GM10266 (cell line): ENCODE measurements at regions not wholly inside any gene's neighbourhood (a gene's known extent, or its start where the extent isn't known, plus 50 kb on each side); places are given as distances from the start of the nearest gene placed in this dataset.

Experiments used
- DNase-seq: peaks from one replicate; pipeline ENCODE4 v3.0.0; 2012; ENCODE audit errors: extremely low spot score
- TF ChIP-seq, protein P1 (sequence below): IDR thresholded peaks from 2 replicates; pipeline ENCODE4 v1.5.1; 2012; ENCODE audit warnings: mild to moderate bottlenecking, low read depth; ENCODE audit not compliant: control insufficient read depth, insufficient read depth; ENCODE audit errors: missing control alignments

DNA sequence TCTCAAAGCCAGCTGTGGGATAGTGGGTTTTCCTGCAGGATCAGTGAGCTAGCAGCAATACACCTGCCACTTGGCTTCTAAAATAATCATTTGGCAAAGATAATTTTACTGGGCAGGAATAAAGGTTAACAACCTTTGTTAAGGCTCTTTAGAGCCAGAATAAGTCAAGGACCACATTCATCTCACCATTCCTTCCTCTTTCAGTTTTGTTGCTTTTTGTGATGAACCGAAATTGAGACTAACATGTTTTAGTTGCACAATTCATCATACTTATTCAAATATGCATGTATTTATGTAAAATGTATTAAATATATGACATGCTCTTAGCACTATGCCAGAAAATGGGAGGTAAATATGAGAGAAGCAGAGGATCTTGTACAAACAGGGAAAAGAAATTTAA lies 824.4 kb upstream of the TYRP1 start:
- TF ChIP-seq, protein P1, sequence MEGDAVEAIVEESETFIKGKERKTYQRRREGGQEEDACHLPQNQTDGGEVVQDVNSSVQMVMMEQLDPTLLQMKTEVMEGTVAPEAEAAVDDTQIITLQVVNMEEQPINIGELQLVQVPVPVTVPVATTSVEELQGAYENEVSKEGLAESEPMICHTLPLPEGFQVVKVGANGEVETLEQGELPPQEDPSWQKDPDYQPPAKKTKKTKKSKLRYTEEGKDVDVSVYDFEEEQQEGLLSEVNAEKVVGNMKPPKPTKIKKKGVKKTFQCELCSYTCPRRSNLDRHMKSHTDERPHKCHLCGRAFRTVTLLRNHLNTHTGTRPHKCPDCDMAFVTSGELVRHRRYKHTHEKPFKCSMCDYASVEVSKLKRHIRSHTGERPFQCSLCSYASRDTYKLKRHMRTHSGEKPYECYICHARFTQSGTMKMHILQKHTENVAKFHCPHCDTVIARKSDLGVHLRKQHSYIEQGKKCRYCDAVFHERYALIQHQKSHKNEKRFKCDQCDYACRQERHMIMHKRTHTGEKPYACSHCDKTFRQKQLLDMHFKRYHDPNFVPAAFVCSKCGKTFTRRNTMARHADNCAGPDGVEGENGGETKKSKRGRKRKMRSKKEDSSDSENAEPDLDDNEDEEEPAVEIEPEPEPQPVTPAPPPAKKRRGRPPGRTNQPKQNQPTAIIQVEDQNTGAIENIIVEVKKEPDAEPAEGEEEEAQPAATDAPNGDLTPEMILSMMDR, result no peak
- no peak for DNase-seq

DNA sequence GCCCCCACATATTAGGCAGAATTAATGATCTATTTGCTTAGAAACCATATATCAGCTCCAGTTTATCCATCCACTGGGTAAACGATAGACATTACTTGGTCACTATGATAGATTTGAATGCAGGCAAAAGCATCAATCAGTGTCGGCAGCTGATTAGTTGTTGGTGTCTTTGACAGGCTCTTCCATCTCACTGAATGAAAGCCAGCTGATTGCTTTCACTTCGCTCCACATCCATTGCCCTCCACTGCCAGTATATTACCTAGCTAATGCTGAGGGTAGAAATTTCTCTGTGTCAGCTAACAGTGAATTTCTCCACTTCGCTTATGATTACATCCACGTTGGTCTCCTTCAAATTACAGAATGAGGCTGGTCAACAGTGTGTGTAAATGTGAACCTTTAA lies 821.3 kb upstream of the TYRP1 start:
- no peak for DNase-seq
- TF ChIP-seq, protein P1, result no peak

DNA sequence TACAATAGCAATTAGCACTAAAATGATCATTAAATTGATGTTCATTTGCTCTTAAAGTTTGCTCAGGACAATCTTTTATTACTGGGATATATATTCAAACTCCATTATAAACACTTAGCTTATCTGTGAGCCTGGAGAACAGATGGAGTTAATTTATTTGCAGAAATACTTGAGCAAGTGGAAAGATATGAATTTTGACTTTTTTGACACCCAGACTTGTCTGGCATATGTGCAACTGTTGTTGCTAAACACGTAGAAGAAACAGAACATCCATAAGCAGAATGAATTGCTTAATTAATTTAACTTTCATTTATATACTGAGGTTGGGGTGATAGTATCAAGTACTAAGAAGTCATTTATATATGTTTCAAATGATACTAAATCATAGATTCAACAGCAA lies 820.7 kb upstream of the TYRP1 start:
- TF ChIP-seq, protein P1, result no peak
- DNase-seq, result no peak

DNA sequence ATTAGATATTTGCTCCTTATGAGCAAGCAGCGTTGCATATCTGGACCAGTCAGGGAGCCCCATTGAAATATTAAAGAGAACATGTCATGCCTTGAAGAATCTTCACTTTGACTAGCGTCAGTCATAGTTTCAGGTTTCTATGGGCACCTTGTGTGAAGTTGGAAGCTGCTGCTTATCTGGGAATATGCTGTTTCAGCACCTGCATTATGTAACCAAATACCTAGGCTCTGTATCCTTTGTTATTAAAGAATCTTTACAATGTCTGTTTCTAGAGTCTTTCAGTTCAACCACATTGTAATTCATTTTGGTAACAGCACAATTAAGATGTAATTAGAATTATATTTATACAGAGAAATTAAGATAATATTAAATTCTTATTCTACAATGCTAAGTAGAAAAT lies 818.8 kb upstream of the TYRP1 start:
- TF ChIP-seq, protein P1, result no peak
- DNase-seq, result no peak

DNA sequence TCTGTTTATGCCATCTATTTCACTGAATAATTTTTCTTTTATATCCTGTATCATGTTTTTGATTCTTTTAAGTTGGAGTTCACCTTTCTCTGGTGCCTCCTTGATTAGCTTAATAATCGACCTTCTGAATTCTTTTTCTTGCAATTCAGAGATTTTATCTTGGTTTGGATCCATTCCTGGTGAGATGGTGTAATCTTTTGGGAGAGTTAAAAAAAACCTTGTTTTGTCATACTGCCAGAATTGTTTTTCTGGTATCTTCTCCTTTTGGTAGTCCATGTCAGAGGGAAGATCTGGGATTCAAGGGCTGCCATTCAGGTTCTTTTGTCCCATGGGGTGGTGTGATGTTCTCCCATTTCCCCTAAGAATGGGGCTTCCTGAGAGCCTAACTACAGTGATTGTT lies 800.8 kb upstream of the TYRP1 start:
- TF ChIP-seq, protein P1, result no peak
- DNase-seq, result no peak

DNA sequence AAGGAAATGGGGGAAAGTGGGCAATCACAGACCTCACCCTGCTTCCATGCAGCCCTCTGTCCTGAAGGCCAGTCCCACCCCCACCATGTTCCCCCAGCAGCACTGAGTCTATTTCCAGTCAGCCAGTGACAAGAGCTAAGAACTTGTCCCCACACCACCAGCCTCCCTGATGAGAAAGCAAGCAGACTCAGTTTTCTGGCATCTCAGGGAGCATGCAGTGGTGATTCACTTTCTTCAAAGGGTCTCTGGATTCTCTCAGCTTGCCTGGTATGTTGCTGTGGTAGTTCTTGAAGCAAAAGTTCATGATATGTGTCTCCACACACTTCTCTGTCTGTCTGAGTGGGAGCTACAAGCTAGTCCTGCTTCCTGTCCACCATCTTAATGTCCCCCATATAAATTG lies 799.9 kb upstream of the TYRP1 start:
- TF ChIP-seq, protein P1, result no peak
- DNase-seq, result no peak

DNA sequence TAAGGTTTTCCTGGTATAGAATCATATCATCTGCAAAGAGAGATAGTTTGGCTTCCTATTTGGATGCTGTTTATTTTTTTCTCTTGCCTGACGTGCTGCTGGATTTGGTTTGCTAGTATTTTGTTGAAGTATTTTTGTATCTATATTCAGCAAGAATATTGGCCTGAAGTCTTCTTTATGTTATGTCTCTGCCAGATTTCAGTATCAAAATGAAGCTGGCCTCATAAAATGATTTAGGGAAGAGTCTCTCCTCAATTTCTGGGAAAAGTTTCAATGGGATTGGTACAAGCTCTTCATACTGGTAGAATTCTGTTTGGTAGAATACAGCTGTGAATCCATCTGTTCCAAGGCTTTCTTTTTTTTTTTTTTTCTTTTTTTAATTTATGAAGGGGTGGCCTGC lies 799.0 kb upstream of the TYRP1 start:
- TF ChIP-seq, protein P1, result no peak
- no peak for DNase-seq
